Breast epithelium (tissue), 3 donors: ENCODE measurements at regions not wholly inside any gene's neighbourhood (a gene's known extent, or its start where the extent isn't known, plus 50 kb on each side); places are given as distances from the start of the nearest gene placed in this dataset.

Source experiments
- CTCF ChIP-seq, 3 donors: fragments of 450-650 bp; IDR thresholded peaks; one replicate each; pipeline ENCODE4 v1.5.1; 2016 to 2017; ENCODE audit warnings: antibody characterized with exemption in 3 of 3, mild to moderate bottlenecking in 3 of 3, moderate library complexity in 3 of 3
- POLR2A ChIP-seq: fragments of 450-650 bp; IDR thresholded peaks from one replicate; pipeline ENCODE4 v1.6.1; 2016; ENCODE audit warnings: antibody characterized with exemption, mild to moderate bottlenecking, moderate library complexity

- TF ChIP-seq CTCF (IDR thresholded peaks at IDR 0.05) (no peak), POLR2A (no peak)
Measured at GRCh38 chr13:54357284-54357933, 1328.8 kb downstream of the OLFM4 start.
